22Rv1 (cell line): ENCODE measurements at regions not wholly inside any gene's neighbourhood (a gene's known extent, or its start where the extent isn't known, plus 50 kb on each side); places are given as distances from the start of the nearest gene placed in this dataset.
"Not testable (repeated sequence)": the region's sequence is repeated elsewhere in the genome, so short reads cannot be mapped to it uniquely, and the experiment has no call there.

ENCODE experiments used
- H3K27ac ChIP-seq: fragments of 450-650 bp; 2 replicates; pipeline ENCODE4 v1.5.1; 2017
- ZFX ChIP-seq: fragments of 450-650 bp; IDR thresholded peaks from 2 replicates; pipeline ENCODE4 v1.6.1; 2017; ENCODE audit warnings: antibody characterized with exemption, borderline replicate concordance
- TF ChIP-seq, protein P1 (sequence below): fragments of 450-650 bp; IDR thresholded peaks from 2 replicates; pipeline ENCODE4 v1.5.1; 2017; ENCODE audit warnings: mild to moderate bottlenecking

DNA sequence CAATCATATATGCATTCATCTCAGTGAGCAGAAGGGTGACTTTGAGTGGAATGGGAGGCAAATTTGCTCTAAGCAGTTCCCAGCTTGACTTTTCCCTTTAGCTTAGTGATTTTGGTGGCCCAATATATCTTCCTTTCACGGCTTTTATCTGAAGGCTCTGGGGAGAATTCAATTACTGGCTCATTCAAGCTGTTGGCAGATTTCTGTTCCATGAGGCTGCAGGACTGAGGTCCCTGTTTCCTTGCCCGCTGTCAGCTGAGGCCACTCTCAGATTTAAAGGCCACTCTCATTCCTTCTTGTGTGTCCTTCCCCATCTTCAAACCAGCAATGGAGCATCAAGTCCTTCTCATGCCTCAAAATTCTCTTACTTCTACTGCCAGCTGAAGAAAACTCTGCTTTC, 170.4 kb upstream of the ATP10A start:
- TF ChIP-seq ZFX: no peak
- TF ChIP-seq, protein P1, sequence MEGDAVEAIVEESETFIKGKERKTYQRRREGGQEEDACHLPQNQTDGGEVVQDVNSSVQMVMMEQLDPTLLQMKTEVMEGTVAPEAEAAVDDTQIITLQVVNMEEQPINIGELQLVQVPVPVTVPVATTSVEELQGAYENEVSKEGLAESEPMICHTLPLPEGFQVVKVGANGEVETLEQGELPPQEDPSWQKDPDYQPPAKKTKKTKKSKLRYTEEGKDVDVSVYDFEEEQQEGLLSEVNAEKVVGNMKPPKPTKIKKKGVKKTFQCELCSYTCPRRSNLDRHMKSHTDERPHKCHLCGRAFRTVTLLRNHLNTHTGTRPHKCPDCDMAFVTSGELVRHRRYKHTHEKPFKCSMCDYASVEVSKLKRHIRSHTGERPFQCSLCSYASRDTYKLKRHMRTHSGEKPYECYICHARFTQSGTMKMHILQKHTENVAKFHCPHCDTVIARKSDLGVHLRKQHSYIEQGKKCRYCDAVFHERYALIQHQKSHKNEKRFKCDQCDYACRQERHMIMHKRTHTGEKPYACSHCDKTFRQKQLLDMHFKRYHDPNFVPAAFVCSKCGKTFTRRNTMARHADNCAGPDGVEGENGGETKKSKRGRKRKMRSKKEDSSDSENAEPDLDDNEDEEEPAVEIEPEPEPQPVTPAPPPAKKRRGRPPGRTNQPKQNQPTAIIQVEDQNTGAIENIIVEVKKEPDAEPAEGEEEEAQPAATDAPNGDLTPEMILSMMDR: no peak
- H3K27ac ChIP-seq: no peak overlapping the region

DNA sequence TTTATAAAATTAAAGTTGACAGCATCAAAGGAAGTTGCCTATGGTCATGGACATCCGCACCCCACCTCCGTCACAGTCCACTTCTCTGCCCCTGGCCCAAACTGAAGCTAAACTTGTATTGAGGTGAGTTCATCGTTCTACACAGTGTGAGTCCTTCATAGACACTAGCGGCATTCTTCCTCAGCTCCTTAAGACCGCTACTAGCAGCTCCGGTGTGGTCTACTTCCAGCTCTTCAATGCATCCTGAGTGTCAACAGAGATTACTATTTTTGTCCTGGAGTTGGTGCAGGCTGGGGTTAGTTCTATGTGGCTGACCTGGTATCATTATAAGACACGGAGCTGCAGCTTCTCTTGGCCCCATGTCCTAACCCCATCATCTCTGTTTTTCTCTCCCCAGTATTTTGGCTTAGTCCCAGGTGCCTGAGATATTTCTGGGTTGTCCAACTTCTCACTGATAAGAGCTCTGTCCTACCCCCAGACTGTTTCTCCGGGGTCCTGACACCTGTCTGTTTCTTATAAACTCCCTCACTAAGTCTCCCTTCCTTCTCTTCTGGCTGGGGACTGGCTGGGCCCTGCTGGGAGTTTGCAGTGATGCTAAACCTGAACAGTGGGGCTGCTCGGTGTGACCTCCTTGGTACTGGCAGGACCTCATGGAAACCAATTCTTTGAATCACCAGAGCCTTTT, 169.2 kb upstream of the ATP10A start:
- TF ChIP-seq, protein P1: no peak
- no peak for TF ChIP-seq ZFX
- no peak overlapping the region for H3K27ac ChIP-seq

DNA sequence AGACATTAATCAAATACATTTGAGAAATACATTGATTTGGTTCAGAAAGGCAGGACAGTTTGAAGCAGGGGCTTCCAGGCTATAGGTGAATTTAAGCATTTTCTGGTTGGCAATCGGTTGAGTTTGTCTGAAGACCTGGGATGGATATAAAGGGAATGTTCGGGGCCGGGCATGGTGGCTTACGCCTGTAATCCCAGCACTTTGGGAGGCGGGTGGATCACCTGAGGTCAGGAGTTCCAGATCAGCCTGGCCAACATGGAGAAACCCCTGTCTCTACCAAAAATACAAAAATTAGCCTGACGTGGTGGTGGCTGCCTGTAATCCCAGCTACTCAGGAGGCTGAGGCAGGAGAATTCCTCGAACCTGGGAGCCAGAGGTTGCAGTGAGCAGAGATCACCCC, 166.5 kb upstream of the ATP10A start:
- not testable (repeated sequence) for H3K27ac ChIP-seq

DNA sequence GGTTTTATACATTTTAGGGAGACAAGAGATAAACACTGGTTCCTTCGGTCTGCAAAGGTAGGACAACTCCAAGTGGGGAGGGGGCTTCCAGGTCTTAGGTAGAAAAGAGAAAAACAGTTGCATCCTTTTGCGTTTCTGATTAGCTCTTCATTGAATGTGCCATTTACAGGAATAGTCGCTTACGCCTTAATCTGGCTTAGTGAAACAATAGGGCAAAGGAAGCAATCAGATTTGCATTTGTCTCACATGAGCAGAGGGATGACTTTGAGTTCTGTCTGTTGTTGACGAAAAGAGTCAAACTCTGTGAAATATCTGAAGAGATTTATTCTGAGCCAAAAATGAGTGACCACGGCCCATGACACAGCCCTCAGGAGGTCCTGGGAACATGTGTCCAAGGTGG, 166.0 kb upstream of the ATP10A start:
- no peak for TF ChIP-seq ZFX
- TF ChIP-seq, protein P1: no peak
- H3K27ac ChIP-seq: no peak overlapping the region

DNA sequence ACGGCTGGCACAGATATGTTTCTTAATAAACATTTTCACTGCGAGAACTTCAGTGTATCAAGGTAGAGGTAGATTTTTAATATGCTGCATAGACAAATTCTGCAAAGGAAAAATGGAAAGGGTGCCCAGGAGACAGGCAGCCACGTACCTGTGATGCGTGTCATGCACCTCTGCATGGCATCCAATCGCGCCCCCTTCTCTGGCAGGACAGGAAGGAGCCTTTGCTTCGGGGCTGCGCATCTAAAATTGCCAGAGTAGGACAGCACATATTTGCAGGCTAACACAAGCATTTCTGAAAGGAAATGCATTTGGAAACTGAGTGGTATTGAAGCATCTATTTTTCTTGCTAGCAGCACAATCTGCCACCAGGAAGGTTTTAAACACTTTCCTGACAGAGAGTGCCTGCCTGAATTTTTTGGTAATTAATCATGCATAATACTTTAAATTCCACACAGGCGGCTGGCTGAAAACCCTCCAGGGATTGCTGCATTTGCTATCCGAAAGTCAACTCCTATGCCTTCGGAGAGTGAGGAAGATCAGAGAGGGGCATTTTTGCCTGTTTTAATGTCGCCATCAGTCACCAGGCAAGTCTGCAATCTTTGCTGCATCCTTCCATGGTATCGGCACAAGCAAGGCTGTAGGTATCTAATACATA, 165.1 kb upstream of the ATP10A start:
- TF ChIP-seq, protein P1: no peak
- TF ChIP-seq ZFX: no peak
- no peak overlapping the region for H3K27ac ChIP-seq

DNA sequence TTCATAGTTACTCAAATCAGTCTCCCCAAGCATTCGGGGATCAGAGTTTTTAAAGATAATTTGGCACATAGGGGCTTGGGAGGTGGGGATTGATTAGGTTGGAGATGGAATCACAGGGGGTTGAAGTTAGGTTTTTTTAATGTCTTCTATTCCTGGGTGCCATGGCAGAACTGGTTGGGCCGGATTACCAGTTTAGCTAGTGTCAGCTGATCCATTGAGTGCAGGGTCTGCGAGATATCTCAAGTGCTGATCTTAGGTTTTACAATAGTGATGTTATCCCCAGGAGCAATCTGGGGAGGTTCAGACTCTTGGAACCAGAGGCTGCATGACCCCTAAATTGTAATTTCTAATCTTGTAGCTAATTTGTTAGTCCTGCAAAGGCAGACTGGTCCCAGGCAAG, 163.5 kb upstream of the ATP10A start:
- H3K27ac ChIP-seq: not testable (repeated sequence)

DNA sequence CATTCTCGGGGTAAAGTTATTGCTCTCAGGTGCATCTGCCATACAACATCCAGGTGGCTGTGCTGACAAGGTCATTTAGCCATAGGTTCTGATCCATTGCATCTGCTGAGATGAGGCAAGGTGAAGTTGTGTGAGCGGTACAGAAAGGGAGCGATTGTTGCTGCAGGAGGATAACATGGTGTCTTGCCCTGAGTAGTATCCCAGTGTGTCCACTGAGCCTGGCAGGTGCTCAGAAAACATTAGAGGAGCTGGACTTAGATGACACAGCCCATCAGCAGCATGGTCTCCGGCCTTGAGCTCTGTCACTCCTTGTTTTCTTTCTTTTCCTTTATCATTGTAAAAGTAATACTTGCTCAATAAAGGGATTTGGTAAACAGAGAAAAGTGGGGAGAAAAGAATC, 161.1 kb upstream of the ATP10A start:
- H3K27ac ChIP-seq: no peak overlapping the region
- no peak for TF ChIP-seq ZFX

DNA sequence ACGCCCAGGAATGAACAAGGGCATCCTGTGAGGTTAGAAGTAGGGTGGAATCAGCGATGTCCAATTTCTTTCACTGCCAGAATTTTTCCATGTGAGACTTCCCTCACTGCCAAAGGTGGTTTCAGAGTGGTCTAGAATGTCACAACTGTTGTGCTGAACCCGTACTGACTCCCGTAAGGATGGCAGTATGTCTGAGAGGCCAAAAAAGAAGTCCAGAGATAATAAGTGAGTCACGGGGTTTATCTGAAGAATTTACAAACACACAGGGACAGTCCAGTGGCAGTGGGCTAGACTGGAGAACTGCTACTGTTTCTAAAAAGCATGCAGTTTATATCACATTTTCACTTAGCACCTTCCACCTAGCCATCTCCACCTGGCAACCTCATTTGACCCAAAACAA, 160.6 kb upstream of the ATP10A start:
- no peak for TF ChIP-seq ZFX
- TF ChIP-seq, protein P1: no peak
- no peak overlapping the region for H3K27ac ChIP-seq

DNA sequence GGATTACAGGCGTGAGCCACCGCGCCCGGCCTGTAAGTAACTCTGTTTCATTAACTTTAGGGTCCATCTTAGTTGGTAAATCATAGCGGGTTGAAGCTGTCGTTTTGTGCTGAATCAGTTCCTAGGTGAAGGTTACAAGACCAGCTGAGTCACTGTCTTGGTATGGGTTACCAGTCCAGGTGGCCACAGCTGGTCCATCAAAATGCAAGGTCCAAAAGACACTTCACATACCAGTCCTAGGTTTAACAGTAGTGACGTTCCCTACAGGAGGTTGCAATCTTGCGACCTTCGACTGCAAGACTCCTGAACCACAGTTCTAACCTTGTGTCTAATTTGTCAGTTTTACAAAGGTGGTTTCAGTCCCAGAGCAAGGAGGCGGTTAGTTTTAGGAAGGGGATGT, 160.1 kb upstream of the ATP10A start:
- H3K27ac ChIP-seq: no peak overlapping the region
- TF ChIP-seq, protein P1: no peak
- no peak for TF ChIP-seq ZFX
